Liver (tissue), 3 donors: ENCODE measurements at regions not wholly inside any gene's neighbourhood (a gene's known extent, or its start where the extent isn't known, plus 50 kb on each side); places are given as distances from the start of the nearest gene placed in this dataset.

Source experiments
- CTCF ChIP-seq: fragments of 150-350 bp; IDR thresholded peaks from 2 replicates; pipeline ENCODE4 v1.5.1; 2017; ENCODE audit warnings: improper control_type of control experiment, low read depth, low read length; ENCODE audit not compliant: missing input control
- EGR1 ChIP-seq, 2 donors: IDR thresholded peaks; 2 replicates each; pipeline ENCODE4 v1.6.1; 2016 to 2018; ENCODE audit warnings: antibody characterized with exemption in 2 of 2, low read depth in 2 of 2
- FOXA1 ChIP-seq: IDR thresholded peaks from 2 replicates; pipeline ENCODE4 v1.6.1; 2016; ENCODE audit warnings: antibody characterized with exemption
- GABPA ChIP-seq, 2 donors: IDR thresholded peaks in 1 of 2; conservative IDR thresholded peaks in 1 of 2; 2 replicates each; pipeline ENCODE4 v1.6.1; 2016; ENCODE audit warnings: antibody characterized with exemption in 2 of 2, mild to moderate bottlenecking in 1 of 2, moderate library complexity in 1 of 2
- HNF4A ChIP-seq, 2 donors: conservative IDR thresholded peaks; 2 replicates each; pipeline ENCODE4 v1.6.1; 2016; ENCODE audit warnings: antibody characterized with exemption in 2 of 2, mild to moderate bottlenecking in 2 of 2
- JUND ChIP-seq, 2 donors: IDR thresholded peaks; 2 replicates each; pipeline ENCODE4 v1.6.1; 2016; ENCODE audit warnings: antibody characterized with exemption in 2 of 2
- MAX ChIP-seq: IDR thresholded peaks from 2 replicates; pipeline ENCODE4 v1.6.1; 2016; ENCODE audit warnings: antibody characterized with exemption
- RAD21 ChIP-seq, 2 donors: IDR thresholded peaks; 2 replicates each; pipeline ENCODE4 v1.6.1; 2016; ENCODE audit warnings: antibody characterized with exemption in 2 of 2, mild to moderate bottlenecking in 2 of 2
- REST ChIP-seq: IDR thresholded peaks from 2 replicates; pipeline ENCODE4 v1.6.1; 2016; ENCODE audit warnings: antibody characterized with exemption, mild to moderate bottlenecking
- SP1 ChIP-seq: IDR thresholded peaks from 2 replicates; pipeline ENCODE4 v1.6.1; 2018; ENCODE audit warnings: antibody characterized with exemption, mild to moderate bottlenecking
- TAF1 ChIP-seq: conservative IDR thresholded peaks from 2 replicates; pipeline ENCODE4 v1.6.1; 2016; ENCODE audit warnings: antibody characterized with exemption, mild to moderate bottlenecking
- YY1 ChIP-seq: IDR thresholded peaks from 2 replicates; pipeline ENCODE4 v1.6.1; 2016; ENCODE audit warnings: antibody characterized with exemption, mild to moderate bottlenecking
- TF ChIP-seq, protein P1 (sequence below): IDR thresholded peaks from 2 replicates; pipeline ENCODE4 v1.6.1; 2016; ENCODE audit warnings: antibody characterized with exemption
- donor health status: healthy.
- donor health status: healthy.

DNA sequence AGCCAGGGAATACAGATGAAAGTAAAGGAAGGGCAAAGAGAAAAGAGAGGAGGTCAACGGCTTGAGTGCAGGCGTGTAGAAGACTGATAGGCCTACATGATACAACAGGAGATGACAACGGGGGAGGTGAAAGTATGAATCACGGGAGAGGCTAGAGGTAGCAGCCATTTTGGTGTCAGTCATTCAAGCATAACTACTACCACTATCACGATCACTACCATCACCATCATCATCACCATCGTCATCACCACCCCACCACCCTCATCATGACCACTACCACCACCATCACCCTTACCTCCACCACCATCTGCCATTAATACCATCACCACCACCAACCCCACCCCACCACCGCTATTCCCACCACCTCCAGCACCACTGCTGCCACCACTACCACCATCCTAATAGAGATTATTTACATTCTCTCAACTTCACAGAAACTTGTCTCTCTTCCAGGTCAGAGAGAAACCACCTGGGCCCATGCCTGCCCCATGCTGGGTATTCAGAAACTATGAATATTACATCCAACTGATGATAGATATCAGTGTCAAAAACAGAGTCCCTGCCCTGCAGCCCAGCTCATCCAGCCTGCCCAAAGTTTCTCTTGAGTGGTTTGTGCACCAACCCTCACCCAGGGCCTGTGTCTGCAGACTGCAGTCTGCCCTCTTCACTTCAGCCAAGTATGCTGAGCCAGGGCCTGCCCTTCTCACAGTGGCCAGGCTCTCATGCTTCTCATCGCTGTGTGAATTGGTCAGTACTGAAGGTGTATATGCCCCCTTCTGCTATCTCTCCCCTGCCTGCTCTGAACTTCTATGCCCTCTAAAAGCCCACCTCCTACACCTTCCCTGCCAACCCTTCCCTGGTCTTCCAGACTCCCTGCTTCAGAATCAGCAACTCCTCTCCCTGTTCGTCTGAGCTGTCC, 215.6 kb upstream of the TLE3 start:
- TF ChIP-seq CTCF = no peak
- no peak for TF ChIP-seq REST
- TF ChIP-seq YY1 = no peak
- no peak for TF ChIP-seq TAF1
- TF ChIP-seq, protein P1, sequence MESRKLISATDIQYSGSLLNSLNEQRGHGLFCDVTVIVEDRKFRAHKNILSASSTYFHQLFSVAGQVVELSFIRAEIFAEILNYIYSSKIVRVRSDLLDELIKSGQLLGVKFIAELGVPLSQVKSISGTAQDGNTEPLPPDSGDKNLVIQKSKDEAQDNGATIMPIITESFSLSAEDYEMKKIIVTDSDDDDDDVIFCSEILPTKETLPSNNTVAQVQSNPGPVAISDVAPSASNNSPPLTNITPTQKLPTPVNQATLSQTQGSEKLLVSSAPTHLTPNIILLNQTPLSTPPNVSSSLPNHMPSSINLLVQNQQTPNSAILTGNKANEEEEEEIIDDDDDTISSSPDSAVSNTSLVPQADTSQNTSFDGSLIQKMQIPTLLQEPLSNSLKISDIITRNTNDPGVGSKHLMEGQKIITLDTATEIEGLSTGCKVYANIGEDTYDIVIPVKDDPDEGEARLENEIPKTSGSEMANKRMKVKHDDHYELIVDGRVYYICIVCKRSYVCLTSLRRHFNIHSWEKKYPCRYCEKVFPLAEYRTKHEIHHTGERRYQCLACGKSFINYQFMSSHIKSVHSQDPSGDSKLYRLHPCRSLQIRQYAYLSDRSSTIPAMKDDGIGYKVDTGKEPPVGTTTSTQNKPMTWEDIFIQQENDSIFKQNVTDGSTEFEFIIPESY = no peak
- TF ChIP-seq FOXA1 = no peak
- no peak for TF ChIP-seq JUND (IDR thresholded peaks at IDR 0.05)
- TF ChIP-seq GABPA (IDR thresholded peaks at IDR 0.05 in 1 of 2, conservative IDR thresholded peaks at IDR 0.05 in 1 of 2) = no peak
- no peak for TF ChIP-seq SP1
- TF ChIP-seq RAD21 (IDR thresholded peaks at IDR 0.05) = no peak
- TF ChIP-seq MAX = no peak
- TF ChIP-seq EGR1 (IDR thresholded peaks at IDR 0.05; ENCODE audit: low read depth in 2 of 2) = no peak
- TF ChIP-seq HNF4A (conservative IDR thresholded peaks at IDR 0.05) = no peak
